ENCODE measurements at regions not wholly inside any gene's neighbourhood (a gene's known extent, or its start where the extent isn't known, plus 50 kb on each side); places are given as distances from the start of the nearest gene placed in this dataset.
"Not testable (repeated sequence)": the region's sequence is repeated elsewhere in the genome, so short reads cannot be mapped to it uniquely, and the experiment has no call there.

- no peak for DNase-seq (ENCODE audit: low read depth)
These were observed 205.6 kb upstream of the KAZN start for GRCh38 chr1:14392859-14393365.

GRCh38 chr1:14396100-14396499 is 202.4 kb upstream of the KAZN start:
- no peak for DNase-seq (ENCODE audit: low read depth)

GRCh38 chr1:14403961-14404645 is 194.4 kb upstream of the KAZN start:
- DNase-seq (ENCODE audit: low read depth) = no peak

- peak; percentile 3 for DNase-seq (ENCODE audit: low read depth)
These were observed 193.6 kb upstream of the KAZN start for GRCh38 chr1:14404862-14405301.

GRCh38 chr1:14412235-14412634 is 186.2 kb upstream of the KAZN start:
- no peak for DNase-seq (ENCODE audit: low read depth)

- peak; percentile 39 for DNase-seq (ENCODE audit: low read depth)
These were observed 184.5 kb upstream of the KAZN start for GRCh38 chr1:14413819-14414490.

GRCh38 chr1:14415396-14415795 is 183.1 kb upstream of the KAZN start:
- DNase-seq (ENCODE audit: low read depth) = no peak

GRCh38 chr1:14419778-14420218 is 178.7 kb upstream of the KAZN start:
- not testable (repeated sequence) for DNase-seq (ENCODE audit: low read depth)

- no peak for DNase-seq (ENCODE audit: low read depth)
These were observed 177.8 kb upstream of the KAZN start for GRCh38 chr1:14420686-14421085.

GRCh38 chr1:14421295-14421976 is 177.0 kb upstream of the KAZN start:
- no peak for DNase-seq (ENCODE audit: low read depth)

GRCh38 chr1:14421977-14422609 is 176.4 kb upstream of the KAZN start:
- DNase-seq (ENCODE audit: low read depth) = no peak

GRCh38 chr1:14424325-14425002 is 174.0 kb upstream of the KAZN start:
- no peak for DNase-seq (ENCODE audit: low read depth)

GRCh38 chr1:14426854-14427253 is 171.6 kb upstream of the KAZN start:
- DNase-seq (ENCODE audit: low read depth) = no peak

- no peak for DNase-seq (ENCODE audit: low read depth)
These were observed 168.9 kb upstream of the KAZN start for GRCh38 chr1:14429577-14429976.

GRCh38 chr1:14432728-14433127 is 165.8 kb upstream of the KAZN start:
- DNase-seq (ENCODE audit: low read depth) = not testable (repeated sequence)

GRCh38 chr1:14435368-14436023 is 163.0 kb upstream of the KAZN start:
- DNase-seq (ENCODE audit: low read depth) = no peak

- no peak for DNase-seq (ENCODE audit: low read depth)
These were observed 161.0 kb upstream of the KAZN start for GRCh38 chr1:14437417-14437918.

GRCh38 chr1:14438127-14438769 is 160.2 kb upstream of the KAZN start:
- no peak for DNase-seq (ENCODE audit: low read depth)

GRCh38 chr1:14439015-14439414 is 159.5 kb upstream of the KAZN start:
- no peak for DNase-seq (ENCODE audit: low read depth)

GRCh38 chr1:14440166-14440565 is 158.3 kb upstream of the KAZN start:
- no peak for DNase-seq (ENCODE audit: low read depth)

GRCh38 chr1:14440731-14441130 is 157.8 kb upstream of the KAZN start:
- DNase-seq (ENCODE audit: low read depth) = no peak

Measured in GM04503 (cell line).